Keratinocyte (primary cell): ENCODE measurements at regions not wholly inside any gene's neighbourhood (a gene's known extent, or its start where the extent isn't known, plus 50 kb on each side); places are given as distances from the start of the nearest gene placed in this dataset.

Experiments
- DNase-seq: peaks from one replicate; pipeline ENCODE4 v3.0.0-alpha.2; 2011; ENCODE audit warnings: low read depth, missing footprints, low spot score
- FAIRE-seq: peaks from 2 replicates; lab custom pipeline; 2011; peaks lifted over from hg19 to GRCh38; lab: Jason Lieb, UNC
- H2AFZ ChIP-seq: 2 replicates; pipeline ENCODE4 v1.6.0; 2012; ENCODE audit warnings: low read length, control low read depth, inconsistent platforms; ENCODE audit not compliant: control insufficient read depth
- H3K27ac ChIP-seq: 2 replicates; pipeline ENCODE4 v1.5.1; 2011; ENCODE audit warnings: low read length; ENCODE audit not compliant: control insufficient read depth, insufficient read depth
- H3K27me3 ChIP-seq: 3 replicates; pipeline ENCODE4 v1.6.0; 2011; ENCODE audit warnings: low read length; ENCODE audit not compliant: control insufficient read depth, insufficient read depth; ENCODE audit errors: extremely low read depth
- H3K36me3 ChIP-seq, 2 experiments: 2 replicates in 1 of 2; 3 replicates in 1 of 2; pipeline ENCODE4 v1.5.1; 2011; ENCODE audit warnings: low read length in 2 of 2, mild to moderate bottlenecking in 1 of 2; ENCODE audit not compliant: control insufficient read depth in 2 of 2, insufficient read depth in 2 of 2; ENCODE audit errors: extremely low read depth in 1 of 2
- H3K4me1 ChIP-seq: 3 replicates; pipeline ENCODE4 v1.5.1; 2011; ENCODE audit warnings: low read length; ENCODE audit not compliant: control insufficient read depth, insufficient read depth; ENCODE audit errors: extremely low read depth
- H3K4me2 ChIP-seq: 3 replicates; pipeline ENCODE4 v1.6.0; 2011; ENCODE audit warnings: low read depth, low read length; ENCODE audit not compliant: control insufficient read depth, insufficient read depth; ENCODE audit errors: extremely low read depth
- H3K4me3 ChIP-seq, 3 experiments: fragments of 200-600 bp in 1 of 3; sonication (generic) in 1 of 3; 2 replicates in 2 of 3; 3 replicates in 1 of 3; pipeline ENCODE4 v1.5.1; 2011 to 2016; ENCODE audit warnings: low read length in 3 of 3, mild to moderate bottlenecking in 3 of 3, control low read depth in 2 of 3, inconsistent platforms in 1 of 3, low read depth in 1 of 3, mixed read lengths in 1 of 3, mixed run types in 1 of 3, moderate library complexity in 1 of 3; ENCODE audit not compliant: control insufficient read depth in 2 of 3, insufficient read depth in 2 of 3; ENCODE audit errors: extremely low read depth in 1 of 3
- H3K79me2 ChIP-seq: 2 replicates; pipeline ENCODE4 v1.6.0; 2012; ENCODE audit warnings: low read length; ENCODE audit not compliant: control insufficient read depth, insufficient read depth
- H3K9ac ChIP-seq: 3 replicates; pipeline ENCODE4 v1.6.0; 2011; ENCODE audit warnings: low read length; ENCODE audit not compliant: control insufficient read depth, insufficient read depth; ENCODE audit errors: extremely low read depth
- H3K9me1 ChIP-seq: 3 replicates; pipeline ENCODE4 v1.6.0; 2011; ENCODE audit warnings: low read length; ENCODE audit not compliant: control insufficient read depth, insufficient read depth; ENCODE audit errors: extremely low read depth
- H3K9me3 ChIP-seq: 2 replicates; pipeline ENCODE4 v1.5.1; 2012; ENCODE audit warnings: low read depth, low read length; ENCODE audit not compliant: control insufficient read depth
- H4K20me1 ChIP-seq: 3 replicates; pipeline ENCODE4 v1.6.0; 2011; ENCODE audit warnings: low read length; ENCODE audit not compliant: control insufficient read depth, insufficient read depth; ENCODE audit errors: extremely low read depth
- CTCF ChIP-seq, 3 experiments: IDR thresholded peaks in 1 of 3; conservative IDR thresholded peaks in 1 of 3; optimal IDR thresholded peaks in 1 of 3; 2 replicates in 2 of 3; 3 replicates in 1 of 3; pipeline versions ENCODE3 to v1.5.1; 2011; ENCODE audit warnings: low read length in 3 of 3, mild to moderate bottlenecking in 3 of 3, moderate library complexity in 2 of 3, control low read depth in 1 of 3, inconsistent platforms in 1 of 3; ENCODE audit not compliant: insufficient read depth in 2 of 3; ENCODE audit errors: extremely low read depth in 1 of 3
- EZH2 ChIP-seq: IDR thresholded peaks from one replicate; pipeline ENCODE4 v1.6.1; 2012; ENCODE audit warnings: inconsistent platforms, mild to moderate bottlenecking, low read length, moderate library complexity
- dilution Hi-C: fragments of 300-500 bp; cut with MboI; formaldehyde crosslinking; loops from one replicate; pipeline ENCODE4 v1.7.0; 2020; ENCODE audit warnings: low sequenced_read_pairs; ENCODE audit not compliant: extremely low pct_ligation_motif_present

- Histone ChIP-seq H3K9ac (no peak overlapping the region), H3K79me2 (no peaks in the 10 kb centered on the region), H4K20me1 (no peaks in the 10 kb centered on the region), H3K27ac (no peak overlapping the region), H3K9me1 (no peaks in the 10 kb centered on the region), H3K9me3 (no peaks in the 10 kb centered on the region), H3K36me3 (no peaks in the 10 kb centered on the region), H3K27me3 (no peaks in the 10 kb centered on the region), H3K4me3 (no peak overlapping the region), H3K4me1 (peaks cover 23% of the 10 kb centered on the region), H3K4me2 (peak overlapping the region; percentile 53), H2AFZ (no peak overlapping the region)
- DNase-seq: peak; percentile 33
- FAIRE-seq: peak; percentile 87
- dilution Hi-C loops: no loop called here
- TF ChIP-seq CTCF (optimal IDR thresholded peaks at IDR 0.05 in 1 of 3, IDR thresholded peaks at IDR 0.05 in 1 of 3, conservative IDR thresholded peaks at IDR 0.05 in 1 of 3; ENCODE audit: extremely low read depth in 1 of 3, insufficient read depth in 2 of 3, low read length in 3 of 3) (no peak), EZH2 (no peak)
Measured at GRCh38 chr4:156321203-156321602, 367.5 kb upstream of the CTSO start.

DNA sequence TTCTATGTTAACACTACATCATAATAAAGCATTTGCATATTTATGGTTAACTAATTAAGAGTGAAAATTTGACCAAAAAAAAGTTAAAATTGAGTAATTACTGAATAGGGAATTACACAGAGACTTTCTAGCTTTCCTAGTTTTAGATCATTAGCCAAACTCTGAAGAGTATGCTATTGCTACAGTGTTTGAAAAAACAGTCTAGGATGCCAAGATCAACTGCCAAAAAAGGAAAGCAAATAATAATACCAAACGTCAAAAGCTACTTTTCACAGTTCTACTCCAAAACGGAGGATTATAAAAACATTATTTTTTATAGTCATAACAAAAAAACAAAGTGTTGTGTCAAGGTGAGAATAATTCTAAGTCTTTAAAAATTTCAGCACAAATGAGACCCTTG is 359.8 kb upstream of the CTSO start:
- Histone ChIP-seq H3K4me1 (peaks cover 4% of the 10 kb centered on the region), H3K9me3 (no peaks in the 10 kb centered on the region), H4K20me1 (no peaks in the 10 kb centered on the region), H3K27ac (no peak overlapping the region), H3K27me3 (no peaks in the 10 kb centered on the region), H3K9ac (no peak overlapping the region), H3K9me1 (no peaks in the 10 kb centered on the region), H3K4me2 (no peak overlapping the region), H3K4me3 (no peak overlapping the region), H3K36me3 (no peaks in the 10 kb centered on the region), H2AFZ (no peak overlapping the region), H3K79me2 (no peaks in the 10 kb centered on the region)
- no peak for FAIRE-seq
- DNase-seq: no peak
- no peak for TF ChIP-seq CTCF (optimal IDR thresholded peaks at IDR 0.05 in 1 of 3, IDR thresholded peaks at IDR 0.05 in 1 of 3, conservative IDR thresholded peaks at IDR 0.05 in 1 of 3; ENCODE audit: extremely low read depth in 1 of 3, insufficient read depth in 2 of 3, low read length in 3 of 3)
- TF ChIP-seq EZH2: no peak
- dilution Hi-C loops: no loop called here
